HepG2 (cell line): ENCODE measurements at regions not wholly inside any gene's neighbourhood (a gene's known extent, or its start where the extent isn't known, plus 50 kb on each side); places are given as distances from the start of the nearest gene placed in this dataset.

Experiments
- HNRNPH1 ChIP-seq: fragments of 200-400 bp; formaldehyde crosslinking; optimal IDR thresholded peaks from 2 replicates; pipeline ENCODE3; 2017; ENCODE audit warnings: mild to moderate bottlenecking, low read depth, low read length
- PHF20 ChIP-seq: sonication (generic); formaldehyde crosslinking; IDR thresholded peaks from 2 replicates; pipeline ENCODE4 v1.5.0; 2020; ENCODE audit warnings: mild to moderate bottlenecking, missing genetic modification reagents
- TEAD2 ChIP-seq: sonication (generic); formaldehyde crosslinking; IDR thresholded peaks from 2 replicates; pipeline ENCODE4 v1.9.0; 2021; ENCODE audit warnings: missing genetic modification reagents
- ZNF121 ChIP-seq: sonication (generic); formaldehyde crosslinking; IDR thresholded peaks from 2 replicates; pipeline ENCODE4 v1.5.0; 2020; ENCODE audit warnings: mild to moderate bottlenecking, missing genetic modification reagents
- TF ChIP-seq, protein P1 (sequence below), 2 experiments: fragments of 450-650 bp in 1 of 2; sonication (generic) in 1 of 2; formaldehyde crosslinking in 1 of 2; IDR thresholded peaks; 2 replicates each; pipeline versions ENCODE4 v1.6.1 to v1.8.0; 2016 to 2022; ENCODE audit warnings: antibody characterized with exemption in 1 of 2, mild to moderate bottlenecking in 1 of 2, missing genetic modification reagents in 1 of 2
- TF ChIP-seq, protein P2 (sequence below): sonication (generic); formaldehyde crosslinking; IDR thresholded peaks from 2 replicates; pipeline ENCODE4 v1.4.0; 2020; ENCODE audit warnings: missing genetic modification reagents
- TF ChIP-seq, protein P3 (sequence below): sonication (generic); formaldehyde crosslinking; IDR thresholded peaks from 2 replicates; pipeline ENCODE4 v1.4.0; 2020; ENCODE audit warnings: mild to moderate bottlenecking, missing genetic modification reagents

DNA sequence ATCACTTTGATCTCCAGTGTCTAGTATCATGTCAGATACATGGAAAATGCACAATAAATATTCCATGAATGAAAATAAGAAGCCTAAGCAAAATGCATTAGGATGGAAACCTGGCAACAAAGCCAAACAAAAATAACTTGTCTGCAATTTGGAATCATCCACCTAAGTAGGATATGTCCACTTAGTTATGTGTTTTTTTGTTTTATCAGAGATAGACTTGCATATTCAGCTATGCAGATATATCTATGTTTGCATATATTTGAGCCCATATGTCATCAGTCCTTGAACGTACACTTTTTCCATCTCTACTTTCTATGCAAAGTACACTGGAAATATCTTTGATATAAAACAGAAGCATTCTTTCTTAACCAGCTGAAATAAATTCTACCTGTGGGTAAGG lies 707.1 kb downstream of the EFNA5 start (continued):
- TF ChIP-seq, protein P1, sequence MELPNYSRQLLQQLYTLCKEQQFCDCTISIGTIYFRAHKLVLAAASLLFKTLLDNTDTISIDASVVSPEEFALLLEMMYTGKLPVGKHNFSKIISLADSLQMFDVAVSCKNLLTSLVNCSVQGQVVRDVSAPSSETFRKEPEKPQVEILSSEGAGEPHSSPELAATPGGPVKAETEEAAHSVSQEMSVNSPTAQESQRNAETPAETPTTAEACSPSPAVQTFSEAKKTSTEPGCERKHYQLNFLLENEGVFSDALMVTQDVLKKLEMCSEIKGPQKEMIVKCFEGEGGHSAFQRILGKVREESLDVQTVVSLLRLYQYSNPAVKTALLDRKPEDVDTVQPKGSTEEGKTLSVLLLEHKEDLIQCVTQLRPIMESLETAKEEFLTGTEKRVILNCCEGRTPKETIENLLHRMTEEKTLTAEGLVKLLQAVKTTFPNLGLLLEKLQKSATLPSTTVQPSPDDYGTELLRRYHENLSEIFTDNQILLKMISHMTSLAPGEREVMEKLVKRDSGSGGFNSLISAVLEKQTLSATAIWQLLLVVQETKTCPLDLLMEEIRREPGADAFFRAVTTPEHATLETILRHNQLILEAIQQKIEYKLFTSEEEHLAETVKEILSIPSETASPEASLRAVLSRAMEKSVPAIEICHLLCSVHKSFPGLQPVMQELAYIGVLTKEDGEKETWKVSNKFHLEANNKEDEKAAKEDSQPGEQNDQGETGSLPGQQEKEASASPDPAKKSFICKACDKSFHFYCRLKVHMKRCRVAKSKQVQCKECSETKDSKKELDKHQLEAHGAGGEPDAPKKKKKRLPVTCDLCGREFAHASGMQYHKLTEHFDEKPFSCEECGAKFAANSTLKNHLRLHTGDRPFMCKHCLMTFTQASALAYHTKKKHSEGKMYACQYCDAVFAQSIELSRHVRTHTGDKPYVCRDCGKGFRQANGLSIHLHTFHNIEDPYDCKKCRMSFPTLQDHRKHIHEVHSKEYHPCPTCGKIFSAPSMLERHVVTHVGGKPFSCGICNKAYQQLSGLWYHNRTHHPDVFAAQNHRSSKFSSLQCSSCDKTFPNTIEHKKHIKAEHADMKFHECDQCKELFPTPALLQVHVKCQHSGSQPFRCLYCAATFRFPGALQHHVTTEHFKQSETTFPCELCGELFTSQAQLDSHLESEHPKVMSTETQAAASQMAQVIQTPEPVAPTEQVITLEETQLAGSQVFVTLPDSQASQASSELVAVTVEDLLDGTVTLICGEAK (IDR thresholded peaks at IDR 0.05), result no peak
- TF ChIP-seq, protein P1 (CRISPR knock-in tag; IDR thresholded peaks at IDR 0.05), result no peak
- TF ChIP-seq PHF20 (CRISPR knock-in tag), result no peak
- TF ChIP-seq, protein P2, sequence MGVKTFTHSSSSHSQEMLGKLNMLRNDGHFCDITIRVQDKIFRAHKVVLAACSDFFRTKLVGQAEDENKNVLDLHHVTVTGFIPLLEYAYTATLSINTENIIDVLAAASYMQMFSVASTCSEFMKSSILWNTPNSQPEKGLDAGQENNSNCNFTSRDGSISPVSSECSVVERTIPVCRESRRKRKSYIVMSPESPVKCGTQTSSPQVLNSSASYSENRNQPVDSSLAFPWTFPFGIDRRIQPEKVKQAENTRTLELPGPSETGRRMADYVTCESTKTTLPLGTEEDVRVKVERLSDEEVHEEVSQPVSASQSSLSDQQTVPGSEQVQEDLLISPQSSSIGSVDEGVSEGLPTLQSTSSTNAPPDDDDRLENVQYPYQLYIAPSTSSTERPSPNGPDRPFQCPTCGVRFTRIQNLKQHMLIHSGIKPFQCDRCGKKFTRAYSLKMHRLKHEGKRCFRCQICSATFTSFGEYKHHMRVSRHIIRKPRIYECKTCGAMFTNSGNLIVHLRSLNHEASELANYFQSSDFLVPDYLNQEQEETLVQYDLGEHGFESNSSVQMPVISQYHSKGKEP, result no peak
- TF ChIP-seq, protein P3, sequence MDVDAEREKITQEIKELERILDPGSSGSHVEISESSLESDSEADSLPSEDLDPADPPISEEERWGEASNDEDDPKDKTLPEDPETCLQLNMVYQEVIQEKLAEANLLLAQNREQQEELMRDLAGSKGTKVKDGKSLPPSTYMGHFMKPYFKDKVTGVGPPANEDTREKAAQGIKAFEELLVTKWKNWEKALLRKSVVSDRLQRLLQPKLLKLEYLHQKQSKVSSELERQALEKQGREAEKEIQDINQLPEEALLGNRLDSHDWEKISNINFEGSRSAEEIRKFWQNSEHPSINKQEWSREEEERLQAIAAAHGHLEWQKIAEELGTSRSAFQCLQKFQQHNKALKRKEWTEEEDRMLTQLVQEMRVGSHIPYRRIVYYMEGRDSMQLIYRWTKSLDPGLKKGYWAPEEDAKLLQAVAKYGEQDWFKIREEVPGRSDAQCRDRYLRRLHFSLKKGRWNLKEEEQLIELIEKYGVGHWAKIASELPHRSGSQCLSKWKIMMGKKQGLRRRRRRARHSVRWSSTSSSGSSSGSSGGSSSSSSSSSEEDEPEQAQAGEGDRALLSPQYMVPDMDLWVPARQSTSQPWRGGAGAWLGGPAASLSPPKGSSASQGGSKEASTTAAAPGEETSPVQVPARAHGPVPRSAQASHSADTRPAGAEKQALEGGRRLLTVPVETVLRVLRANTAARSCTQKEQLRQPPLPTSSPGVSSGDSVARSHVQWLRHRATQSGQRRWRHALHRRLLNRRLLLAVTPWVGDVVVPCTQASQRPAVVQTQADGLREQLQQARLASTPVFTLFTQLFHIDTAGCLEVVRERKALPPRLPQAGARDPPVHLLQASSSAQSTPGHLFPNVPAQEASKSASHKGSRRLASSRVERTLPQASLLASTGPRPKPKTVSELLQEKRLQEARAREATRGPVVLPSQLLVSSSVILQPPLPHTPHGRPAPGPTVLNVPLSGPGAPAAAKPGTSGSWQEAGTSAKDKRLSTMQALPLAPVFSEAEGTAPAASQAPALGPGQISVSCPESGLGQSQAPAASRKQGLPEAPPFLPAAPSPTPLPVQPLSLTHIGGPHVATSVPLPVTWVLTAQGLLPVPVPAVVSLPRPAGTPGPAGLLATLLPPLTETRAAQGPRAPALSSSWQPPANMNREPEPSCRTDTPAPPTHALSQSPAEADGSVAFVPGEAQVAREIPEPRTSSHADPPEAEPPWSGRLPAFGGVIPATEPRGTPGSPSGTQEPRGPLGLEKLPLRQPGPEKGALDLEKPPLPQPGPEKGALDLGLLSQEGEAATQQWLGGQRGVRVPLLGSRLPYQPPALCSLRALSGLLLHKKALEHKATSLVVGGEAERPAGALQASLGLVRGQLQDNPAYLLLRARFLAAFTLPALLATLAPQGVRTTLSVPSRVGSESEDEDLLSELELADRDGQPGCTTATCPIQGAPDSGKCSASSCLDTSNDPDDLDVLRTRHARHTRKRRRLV (CRISPR knock-in tag), result no peak
- no peak for TF ChIP-seq ZNF121 (CRISPR knock-in tag)
- TF ChIP-seq TEAD2, result no peak
- TF ChIP-seq HNRNPH1, result no peak
